IMR-90 (cell line): ENCODE measurements at regions not wholly inside any gene's neighbourhood (a gene's known extent, or its start where the extent isn't known, plus 50 kb on each side); places are given as distances from the start of the nearest gene placed in this dataset.
"Not testable (repeated sequence)": the region's sequence is repeated elsewhere in the genome, so short reads cannot be mapped to it uniquely, and the experiment has no call there.

Experiments
- BHLHE40 ChIP-seq: fragments of 150-350 bp; IDR thresholded peaks from 2 replicates; pipeline ENCODE4 v1.6.1; 2016; ENCODE audit warnings: mild to moderate bottlenecking, low read depth, low read length
- CEBPB ChIP-seq: IDR thresholded peaks from 2 replicates; pipeline ENCODE4 v1.6.1; 2012; ENCODE audit warnings: low read depth, low read length, improper control_type of control experiment
- CHD1 ChIP-seq: IDR thresholded peaks from 2 replicates; pipeline ENCODE4 v1.6.1; 2012; ENCODE audit warnings: low read depth, low read length, improper control_type of control experiment
- CTCF ChIP-seq: conservative IDR thresholded peaks from 2 replicates; pipeline ENCODE4 v1.5.1; 2012; ENCODE audit warnings: mild to moderate bottlenecking, low read depth, low read length, improper control_type of control experiment
- ELK1 ChIP-seq: fragments of 150-350 bp; IDR thresholded peaks from 2 replicates; pipeline ENCODE4 v1.6.1; 2016; ENCODE audit warnings: low read depth, mild to moderate bottlenecking, low read length, moderate library complexity, borderline replicate concordance
- FOS ChIP-seq: fragments of 150-350 bp; IDR thresholded peaks from 2 replicates; pipeline ENCODE4 v1.6.1; 2016; ENCODE audit warnings: low read depth, low read length
- MAFK ChIP-seq: IDR thresholded peaks from 2 replicates; pipeline ENCODE4 v1.6.1; 2012; ENCODE audit warnings: low read depth, low read length, improper control_type of control experiment
- MAZ ChIP-seq: IDR thresholded peaks from 2 replicates; pipeline ENCODE4 v1.6.1; 2012; ENCODE audit warnings: low read depth, mild to moderate bottlenecking, low read length, improper control_type of control experiment, moderate library complexity, borderline replicate concordance
- MXI1 ChIP-seq: IDR thresholded peaks from 2 replicates; pipeline ENCODE4 v1.6.1; 2012; ENCODE audit warnings: low read depth, mild to moderate bottlenecking, low read length, moderate library complexity, borderline replicate concordance
- NFE2L2 ChIP-seq: fragments of 150-350 bp; IDR thresholded peaks from 2 replicates; pipeline ENCODE4 v1.6.1; 2016; ENCODE audit warnings: low read depth, mild to moderate bottlenecking, low read length
- POLR2A ChIP-seq: IDR thresholded peaks from 2 replicates; pipeline ENCODE4 v1.6.1; 2012; ENCODE audit warnings: mild to moderate bottlenecking, low read depth, low read length
- RAD21 ChIP-seq: IDR thresholded peaks from 2 replicates; pipeline ENCODE4 v1.6.1; 2012; ENCODE audit warnings: low read length, improper control_type of control experiment
- RFX5 ChIP-seq: IDR thresholded peaks from 2 replicates; pipeline ENCODE4 v1.8.0; 2012; ENCODE audit warnings: low read depth, mild to moderate bottlenecking, low read length, moderate library complexity
- USF2 ChIP-seq: fragments of 150-350 bp; IDR thresholded peaks from 2 replicates; pipeline ENCODE4 v1.6.1; 2017; ENCODE audit warnings: mild to moderate bottlenecking, antibody characterized with exemption, low read length, low read depth

GRCh38 chr3:197449181-197449580, 106.6 kb downstream of the BDH1 start:
- not testable (repeated sequence) for TF ChIP-seq CTCF, RAD21, CEBPB, NFE2L2, MAZ, RFX5, CHD1, POLR2A, MAFK, ELK1, USF2, MXI1, BHLHE40, FOS
